ENCODE measurements at regions not wholly inside any gene's neighbourhood (a gene's known extent, or its start where the extent isn't known, plus 50 kb on each side); places are given as distances from the start of the nearest gene placed in this dataset.

- H3K27me3 Mint-ChIP-seq, result no peaks in the 10 kb centered on the region
- H3K9me3 Mint-ChIP-seq (ENCODE audit: insufficient read depth), result no peaks in the 10 kb centered on the region
- Histone ChIP-seq H3K27me3 (replicated peaks in 1 of 4; ENCODE audit: control extremely low read depth in 1 of 4, control insufficient read depth in 3 of 4, insufficient read depth in 4 of 4, low read length in 3 of 4) (no peaks in the 10 kb centered on the region), H3K9me3 (ENCODE audit: control extremely low read depth in 1 of 3, control insufficient read depth in 2 of 3, insufficient read depth in 1 of 3, low read length in 2 of 3) (peaks cover 0 to 3% (median 0%) of the 10 kb centered on the region in 3 donors), H4K20me1 (ENCODE audit: control insufficient read depth, insufficient read depth, low read length, poor library complexity, severe bottlenecking) (no peaks in the 10 kb centered on the region), H3K4me3 (ENCODE audit: control extremely low read depth in 1 of 5, extremely low read depth in 1 of 5, insufficient read depth in 1 of 5, low read depth in 2 of 5, low read length in 4 of 5) (no peak overlapping the region), H3K9ac (ENCODE audit: low read length) (no peak overlapping the region), H3K79me2 (ENCODE audit: control insufficient read depth, insufficient read depth, low read length) (no peaks in the 10 kb centered on the region), H3K4me1 (ENCODE audit: control insufficient read depth in 2 of 2, insufficient read depth in 2 of 2, low read length in 2 of 2) (no peaks in the 10 kb centered on the region), H3K27ac (ENCODE audit: low read length in 2 of 2) (no peak overlapping the region), H3K36me3 (replicated peaks in 1 of 2; ENCODE audit: control extremely low read depth in 1 of 2, control insufficient read depth in 1 of 2, extremely low read depth in 1 of 2, insufficient read depth in 2 of 2, low read length in 1 of 2) (no peaks in the 10 kb centered on the region), H2AFZ (ENCODE audit: insufficient read depth, low read depth, low read length, poor library complexity, severe bottlenecking) (no peak overlapping the region), H3K4me2 (replicated peaks; ENCODE audit: low read depth, low read length, poor library complexity, severe bottlenecking) (no peak overlapping the region)
- ATAC-seq (ENCODE audit: low read depth) (no peak), DNase-seq (no peak)
- no peaks in the 10 kb centered on the region for H3K4me1 Mint-ChIP-seq
- CTCF ChIA-PET, result interaction anchor here (0.6 kb wide), 1 partner anchor 31 kb away, joined by 5 read pairs; no protein-coding TSS in a partner anchor
- no peak for TF ChIP-seq EZH2 (IDR thresholded peaks at IDR 0.05; ENCODE audit: borderline replicate concordance, insufficient read depth, low read depth, low read length, poor library complexity, severe bottlenecking)
- TF ChIP-seq, protein P1, sequence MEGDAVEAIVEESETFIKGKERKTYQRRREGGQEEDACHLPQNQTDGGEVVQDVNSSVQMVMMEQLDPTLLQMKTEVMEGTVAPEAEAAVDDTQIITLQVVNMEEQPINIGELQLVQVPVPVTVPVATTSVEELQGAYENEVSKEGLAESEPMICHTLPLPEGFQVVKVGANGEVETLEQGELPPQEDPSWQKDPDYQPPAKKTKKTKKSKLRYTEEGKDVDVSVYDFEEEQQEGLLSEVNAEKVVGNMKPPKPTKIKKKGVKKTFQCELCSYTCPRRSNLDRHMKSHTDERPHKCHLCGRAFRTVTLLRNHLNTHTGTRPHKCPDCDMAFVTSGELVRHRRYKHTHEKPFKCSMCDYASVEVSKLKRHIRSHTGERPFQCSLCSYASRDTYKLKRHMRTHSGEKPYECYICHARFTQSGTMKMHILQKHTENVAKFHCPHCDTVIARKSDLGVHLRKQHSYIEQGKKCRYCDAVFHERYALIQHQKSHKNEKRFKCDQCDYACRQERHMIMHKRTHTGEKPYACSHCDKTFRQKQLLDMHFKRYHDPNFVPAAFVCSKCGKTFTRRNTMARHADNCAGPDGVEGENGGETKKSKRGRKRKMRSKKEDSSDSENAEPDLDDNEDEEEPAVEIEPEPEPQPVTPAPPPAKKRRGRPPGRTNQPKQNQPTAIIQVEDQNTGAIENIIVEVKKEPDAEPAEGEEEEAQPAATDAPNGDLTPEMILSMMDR (IDR thresholded peaks at IDR 0.05), result no peak
- POLR2A ChIA-PET, result no interaction called here
- no peak overlapping the region for H3K4me3 Mint-ChIP-seq
- intact Hi-C loops (cut with micrococcal nuclease), result no loop called here
- 100% methylated on average over 1 of the region's 1 CpG for WGBS (ENCODE audit: insufficient coverage)
- no peak overlapping the region for H3K27ac Mint-ChIP-seq
Measured at GRCh38 chr10:3693698-3694080, 91.3 kb downstream of the KLF6 start.

GRCh38 chr10:3693022-3693697, 91.8 kb downstream of the KLF6 start:
- ATAC-seq (ENCODE audit: low read depth), result no peak
- H2AFZ ChIP-seq (ENCODE audit: insufficient read depth, low read depth, low read length, poor library complexity, severe bottlenecking), result no peak overlapping the region
- H3K4me1 ChIP-seq (ENCODE audit: control insufficient read depth in 2 of 2, insufficient read depth in 2 of 2, low read length in 2 of 2), result no peaks in the 10 kb centered on the region
- H3K4me2 ChIP-seq (replicated peaks; ENCODE audit: low read depth, low read length, poor library complexity, severe bottlenecking), result no peak overlapping the region
- intact Hi-C loops (cut with micrococcal nuclease), result no loop called here
- H3K27ac ChIP-seq (ENCODE audit: low read length in 2 of 2), result no peak overlapping the region
- Mint-ChIP-seq H3K9me3 (ENCODE audit: insufficient read depth) (no peaks in the 10 kb centered on the region), H3K4me1 (no peaks in the 10 kb centered on the region), H3K27me3 (no peaks in the 10 kb centered on the region), H3K27ac (no peak overlapping the region), H3K4me3 (no peak overlapping the region)
- H3K27me3 ChIP-seq (replicated peaks in 1 of 4; ENCODE audit: control extremely low read depth in 1 of 4, control insufficient read depth in 3 of 4, insufficient read depth in 4 of 4, low read length in 3 of 4), result no peaks in the 10 kb centered on the region
- peaks cover 0 to 3% (median 0%) of the 10 kb centered on the region in 3 donors for H3K9me3 ChIP-seq (ENCODE audit: control extremely low read depth in 1 of 3, control insufficient read depth in 2 of 3, insufficient read depth in 1 of 3, low read length in 2 of 3)
- POLR2A ChIA-PET, result no interaction called here
- TF ChIP-seq EZH2 (IDR thresholded peaks at IDR 0.05; ENCODE audit: borderline replicate concordance, insufficient read depth, low read depth, low read length, poor library complexity, severe bottlenecking), result no peak
- TF ChIP-seq, protein P1 (IDR thresholded peaks at IDR 0.05), result no peak
- no peak for DNase-seq
- no peak overlapping the region for H3K4me3 ChIP-seq (ENCODE audit: control extremely low read depth in 1 of 5, extremely low read depth in 1 of 5, insufficient read depth in 1 of 5, low read depth in 2 of 5, low read length in 4 of 5)
- H3K36me3 ChIP-seq (replicated peaks in 1 of 2; ENCODE audit: control extremely low read depth in 1 of 2, control insufficient read depth in 1 of 2, extremely low read depth in 1 of 2, insufficient read depth in 2 of 2, low read length in 1 of 2), result no peaks in the 10 kb centered on the region
- no peaks in the 10 kb centered on the region for H4K20me1 ChIP-seq (ENCODE audit: control insufficient read depth, insufficient read depth, low read length, poor library complexity, severe bottlenecking)
- CTCF ChIA-PET, result no interaction called here
- no peak overlapping the region for H3K9ac ChIP-seq (ENCODE audit: low read length)
- 97% methylated on average over 5 of the region's 11 CpGs for WGBS (ENCODE audit: insufficient coverage)
- H3K79me2 ChIP-seq (ENCODE audit: control insufficient read depth, insufficient read depth, low read length), result no peaks in the 10 kb centered on the region

Measured in B cell (primary cell).